GM19372 (cell line): ENCODE measurements at regions not wholly inside any gene's neighbourhood (a gene's known extent, or its start where the extent isn't known, plus 50 kb on each side); places are given as distances from the start of the nearest gene placed in this dataset.
"Not testable (repeated sequence)": the region's sequence is repeated elsewhere in the genome, so short reads cannot be mapped to it uniquely, and the experiment has no call there.

ENCODE experiments used
- ATAC-seq: cut with Tn5 transposase; IDR thresholded peaks from one replicate; pipeline ENCODE4 v1.9.1; 2021; ENCODE audit warnings: mild to moderate bottlenecking, low read depth, moderate library complexity; ENCODE audit not compliant: unreplicated experiment

GRCh38 chr3:21041621-21042020 is 709.4 kb downstream of the ZNF385D start:
- no peak for ATAC-seq

DNA sequence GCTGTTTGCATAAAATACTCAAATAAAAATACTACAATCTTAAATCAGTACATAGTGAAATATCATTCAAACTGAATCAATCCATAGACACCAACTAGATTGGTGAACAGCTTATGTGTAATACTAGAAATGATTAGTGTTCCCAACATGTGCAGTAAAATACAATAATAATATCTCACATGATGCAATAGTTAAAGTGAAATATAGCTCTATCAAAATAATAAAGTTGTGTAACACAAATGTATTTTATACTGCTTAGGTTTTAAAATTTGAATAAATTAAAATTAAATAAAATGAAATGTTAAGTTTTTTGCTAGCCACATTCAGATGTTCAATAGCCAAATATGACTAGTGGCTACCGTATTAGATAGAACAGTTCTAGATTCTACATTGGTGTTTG is 714.1 kb downstream of the ZNF385D start:
- ATAC-seq: no peak

DNA sequence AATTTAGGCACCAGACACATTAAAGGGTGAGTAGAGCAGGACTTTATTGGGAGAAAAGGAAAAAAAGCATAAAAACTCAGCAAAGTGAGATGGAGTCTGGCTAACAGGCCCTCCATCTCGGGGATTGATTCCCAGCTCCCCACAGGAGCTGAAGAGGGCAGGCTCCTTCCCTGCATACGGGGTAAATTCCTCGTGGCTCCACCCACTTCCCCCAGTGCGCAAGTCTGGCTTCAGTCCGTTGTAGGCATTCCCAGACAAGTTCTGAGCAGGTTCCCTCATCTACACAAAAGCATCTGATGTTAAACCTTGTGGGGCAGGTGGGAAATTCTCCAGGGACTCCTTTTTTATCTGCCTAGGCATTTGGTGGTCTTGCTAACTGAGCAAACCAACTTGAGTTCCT is 722.6 kb downstream of the ZNF385D start:
- ATAC-seq: no peak

GRCh38 chr3:21024563-21024962 is 726.4 kb downstream of the ZNF385D start:
- ATAC-seq: no peak

DNA sequence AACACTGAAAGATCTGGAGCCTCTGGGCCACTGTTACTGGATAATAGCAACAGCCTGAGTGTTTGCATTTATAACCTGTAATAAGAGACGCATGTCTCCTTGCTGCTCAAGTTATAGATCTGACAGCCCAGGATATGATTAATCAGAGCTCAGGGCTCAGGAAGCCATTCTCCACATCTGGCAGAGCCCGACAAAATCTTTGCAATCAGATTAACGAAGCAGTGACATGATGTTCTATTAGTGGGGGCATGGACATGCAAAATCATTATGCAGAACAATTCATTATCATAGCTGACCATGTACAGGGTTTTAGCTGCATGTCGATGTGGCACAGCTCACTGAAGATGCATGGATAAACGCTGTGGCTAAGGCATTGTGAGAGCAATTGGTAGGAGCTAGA is 730.3 kb downstream of the ZNF385D start:
- no peak for ATAC-seq

GRCh38 chr3:21020043-21020442 is 731.0 kb downstream of the ZNF385D start:
- ATAC-seq: no peak

DNA sequence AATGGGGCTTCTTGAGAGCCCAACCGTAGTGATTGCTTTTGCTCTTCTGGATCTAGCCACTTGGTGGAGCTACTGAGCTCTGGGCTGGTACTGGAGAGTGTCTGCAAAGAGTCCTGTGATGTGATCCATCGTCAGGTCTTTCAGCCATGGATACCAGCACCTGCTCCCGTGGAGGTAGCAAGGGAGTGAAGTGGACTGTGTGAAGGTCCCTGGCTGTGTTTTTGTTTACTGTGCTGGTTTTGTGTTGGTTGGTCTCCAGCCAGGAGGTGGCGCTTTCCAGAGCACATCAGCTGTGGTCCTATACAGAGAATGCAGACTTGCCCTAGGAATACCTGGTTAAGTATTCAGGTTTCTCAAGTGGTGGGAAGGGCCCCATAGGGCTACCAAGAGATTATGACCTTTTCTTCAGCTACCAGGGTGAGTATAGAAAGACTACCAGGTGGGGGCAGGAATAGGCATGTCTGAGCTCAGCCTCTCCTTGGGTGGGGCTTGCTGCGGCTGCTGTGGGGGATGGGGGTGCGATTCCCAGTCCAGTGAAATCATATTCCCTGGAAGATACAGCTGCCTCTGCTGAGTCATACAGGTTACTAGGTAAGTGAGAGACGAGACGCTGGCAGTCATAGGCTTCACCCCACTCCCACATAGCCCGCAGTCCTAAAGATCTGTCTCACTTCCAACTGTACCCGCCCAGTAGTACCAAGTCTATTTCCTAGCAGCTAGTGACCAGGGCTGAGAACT is 733.7 kb downstream of the ZNF385D start:
- no peak for ATAC-seq

DNA sequence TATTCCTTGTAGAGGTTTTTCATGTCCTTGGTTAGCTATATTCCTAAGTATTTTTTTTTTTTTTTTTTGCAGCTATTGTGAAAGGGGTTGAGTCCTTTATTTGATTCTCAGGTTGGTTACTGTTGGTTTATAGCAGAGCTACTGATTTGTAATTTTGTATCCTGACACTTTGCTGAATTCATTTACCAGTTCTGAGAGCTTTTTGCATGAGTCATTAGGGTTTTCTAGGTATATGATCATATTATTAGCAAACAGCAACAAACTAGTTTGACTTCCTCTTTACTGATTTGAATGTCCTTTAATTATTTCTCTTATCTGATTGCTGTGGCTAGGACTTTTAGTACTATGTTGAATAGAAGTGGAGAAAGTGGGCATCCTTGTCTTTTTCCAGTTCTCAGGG is 737.4 kb downstream of the ZNF385D start:
- ATAC-seq: no peak

DNA sequence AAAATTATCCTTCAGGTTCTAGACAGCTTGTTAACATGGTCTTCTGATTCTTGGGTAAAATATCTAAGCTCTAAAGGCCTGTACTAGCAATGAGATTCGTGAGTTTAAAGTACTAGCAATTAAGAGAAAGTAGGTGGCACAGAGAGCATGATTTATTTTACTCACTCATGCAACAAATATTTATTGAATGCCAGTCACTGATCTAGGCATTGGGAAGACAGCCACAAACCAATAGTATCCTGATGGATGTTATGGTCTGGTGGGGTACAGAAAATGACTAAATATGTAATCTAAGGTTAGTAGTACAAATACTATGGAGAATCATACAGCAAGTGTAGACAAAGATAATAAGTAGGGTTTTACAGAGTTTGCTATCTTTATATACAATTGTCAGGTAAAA is 751.3 kb downstream of the ZNF385D start:
- ATAC-seq: no peak

DNA sequence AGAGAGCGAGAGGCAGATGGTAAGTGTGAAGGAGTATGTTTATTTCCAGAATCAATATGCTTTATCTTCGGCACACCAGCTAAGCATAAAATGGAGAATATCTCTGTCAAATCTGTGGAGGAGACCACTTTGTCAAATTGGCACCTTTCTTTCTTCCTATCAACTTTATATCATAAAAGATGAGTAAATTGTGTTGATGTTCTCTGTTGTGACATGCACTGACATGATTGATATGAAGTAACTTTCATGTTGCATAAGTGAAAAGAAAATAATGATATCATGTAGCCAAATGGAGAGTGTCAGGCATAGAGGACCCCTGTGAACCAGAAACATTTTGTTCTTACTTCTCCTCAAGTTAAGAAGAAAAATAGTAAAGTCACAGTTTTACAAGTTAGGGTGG is 753.8 kb downstream of the ZNF385D start:
- no peak for ATAC-seq

GRCh38 chr3:20990896-20991295 is 760.1 kb downstream of the ZNF385D start:
- ATAC-seq: no peak

DNA sequence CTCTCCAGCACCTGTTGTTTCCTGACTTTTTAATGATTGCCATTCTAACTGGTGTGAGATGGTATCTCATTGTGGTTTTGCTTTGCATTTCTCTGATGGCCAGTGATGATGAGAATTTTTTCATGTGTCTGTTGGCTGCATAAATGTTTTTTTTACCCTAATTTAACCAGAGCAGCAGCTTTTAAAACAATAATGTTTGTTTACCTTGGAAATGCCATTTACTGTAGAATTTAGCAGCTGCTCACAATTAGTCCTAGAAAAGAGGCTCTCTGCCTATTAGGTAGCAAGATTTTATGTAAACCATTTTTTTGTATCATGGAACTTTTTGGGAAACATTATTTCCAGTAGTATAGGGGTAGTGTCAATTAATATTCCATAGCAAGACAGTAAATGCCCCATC is 761.4 kb downstream of the ZNF385D start:
- ATAC-seq: not testable (repeated sequence)

- no peak for ATAC-seq
Observed at GRCh38 chr3:20984594-20985205, 766.3 kb downstream of the ZNF385D start.

DNA sequence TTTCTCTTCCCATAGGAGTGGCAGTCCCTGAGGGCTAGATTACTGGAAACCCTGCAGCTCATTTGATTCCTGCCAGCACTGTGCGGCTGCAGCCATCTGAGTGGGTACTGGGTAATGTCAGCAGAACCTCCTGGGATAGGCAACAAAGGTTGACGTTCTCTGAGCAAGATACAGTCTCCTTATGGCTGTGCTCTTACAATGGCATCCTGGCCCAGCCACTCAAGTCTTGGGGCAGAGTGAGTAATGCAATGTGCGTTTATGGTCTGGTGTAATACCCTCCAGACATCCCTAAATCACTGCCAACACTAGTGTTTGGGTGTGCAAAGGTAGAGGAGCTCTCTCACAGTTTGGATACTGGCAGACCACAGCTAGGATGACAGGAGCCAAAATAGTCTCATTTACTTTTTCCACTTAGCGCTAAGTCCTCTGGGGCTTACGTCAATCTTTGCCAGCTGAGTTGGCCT is 775.8 kb downstream of the ZNF385D start:
- no peak for ATAC-seq

DNA sequence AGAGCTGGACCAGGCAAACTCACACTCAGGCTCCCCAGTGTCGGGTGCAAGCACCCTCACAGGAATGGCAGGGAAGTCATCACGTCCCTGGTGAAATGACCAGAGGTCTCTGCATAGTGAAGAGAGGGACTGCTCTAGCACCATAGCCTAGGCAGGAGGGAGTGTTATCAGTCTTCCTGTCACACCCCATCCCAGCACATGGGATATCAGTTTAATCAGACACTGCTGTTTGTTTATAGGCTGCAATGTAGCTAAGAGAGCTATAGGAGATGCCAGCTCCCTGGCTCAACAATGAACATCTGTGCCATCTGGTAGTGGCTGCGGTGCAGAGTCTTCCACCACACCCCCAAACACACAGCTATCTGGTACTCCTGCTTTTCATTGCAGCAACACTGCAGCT is 776.6 kb downstream of the ZNF385D start:
- ATAC-seq: no peak

GRCh38 chr3:20970807-20971206 is 780.2 kb downstream of the ZNF385D start:
- ATAC-seq: not testable (repeated sequence)

DNA sequence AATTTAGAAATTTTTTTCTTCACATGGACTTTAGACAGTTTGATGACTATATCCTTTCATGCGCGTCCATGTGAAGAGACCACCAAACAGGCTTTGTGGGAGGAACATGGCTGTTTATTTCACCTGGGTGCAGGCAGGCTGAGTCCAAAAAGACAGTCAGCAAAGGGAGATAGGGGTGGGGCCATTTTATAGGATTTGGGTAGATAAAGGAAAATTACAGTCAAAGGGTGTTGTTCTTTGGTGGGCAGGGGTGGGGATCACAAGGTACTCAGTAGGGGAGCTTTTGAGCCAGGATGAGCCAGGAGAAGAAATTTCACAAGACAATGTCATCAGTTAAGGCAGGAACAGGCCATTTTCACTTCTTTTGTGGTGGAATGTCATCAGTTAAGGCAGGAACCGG is 781.5 kb upstream of the SGO1 start:
- ATAC-seq: not testable (repeated sequence)

DNA sequence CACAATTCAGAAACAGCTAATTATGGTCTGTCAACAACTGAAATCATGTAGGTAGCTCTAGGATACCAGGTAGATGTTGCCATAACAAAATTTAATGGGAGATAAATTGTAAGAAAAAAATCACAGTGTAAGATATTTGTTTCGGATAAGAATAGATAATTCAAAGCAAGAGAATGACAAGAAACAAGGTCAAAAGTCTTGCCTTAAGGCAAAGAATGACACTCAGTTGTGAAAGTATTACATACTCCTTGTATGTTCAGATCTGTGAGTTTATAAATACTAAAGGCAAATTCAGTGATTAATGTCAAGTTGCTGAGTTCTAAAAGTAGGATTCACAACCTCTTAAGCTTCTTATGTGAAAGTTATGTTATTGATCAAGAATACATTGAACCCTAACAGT is 772.2 kb upstream of the SGO1 start:
- no peak for ATAC-seq

DNA sequence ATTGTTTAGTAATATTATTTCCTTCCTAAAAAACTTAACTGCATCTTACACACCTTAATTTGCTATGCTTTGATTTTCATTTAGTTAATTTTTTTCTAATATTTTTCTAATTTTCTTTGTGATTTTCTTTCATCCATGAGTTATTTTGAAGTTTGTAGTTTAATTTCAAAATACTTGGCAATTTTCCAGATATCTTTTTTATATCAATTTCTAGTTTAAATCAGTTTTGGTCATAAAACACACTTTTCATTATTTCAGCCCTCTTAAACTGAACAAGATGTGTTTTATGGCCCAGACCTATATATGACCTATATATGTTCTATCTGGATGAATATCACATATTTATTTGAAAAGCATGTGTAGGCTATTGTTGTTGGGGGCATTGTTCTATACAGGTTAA is 759.9 kb upstream of the SGO1 start:
- ATAC-seq: no peak

DNA sequence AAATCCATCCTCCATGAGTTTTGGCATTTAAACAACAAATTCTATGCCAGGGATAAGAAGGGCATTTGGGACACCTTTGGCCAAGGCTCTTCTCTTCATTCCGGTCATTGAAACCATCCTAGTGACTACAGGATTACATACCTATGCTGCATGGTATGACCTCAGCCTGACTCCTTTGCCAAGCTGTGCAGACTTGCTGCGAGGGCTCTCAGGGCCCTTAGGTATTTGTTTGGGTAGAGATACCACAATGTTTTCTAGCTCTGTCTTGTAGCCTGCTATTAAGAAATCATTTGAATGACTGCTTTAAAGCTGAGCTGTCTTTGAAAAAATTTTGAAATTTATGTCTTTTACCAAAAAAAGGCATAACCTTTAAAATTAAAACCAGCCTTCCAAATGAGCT is 749.8 kb upstream of the SGO1 start:
- no peak for ATAC-seq

- ATAC-seq: no peak
Observed at GRCh38 chr3:20931834-20932233, 745.8 kb upstream of the SGO1 start.

GRCh38 chr3:20930034-20930433 is 744.0 kb upstream of the SGO1 start:
- no peak for ATAC-seq
